Trophoblast cell (in vitro differentiated cells and primary cell): ENCODE measurements at regions not wholly inside any gene's neighbourhood (a gene's known extent, or its start where the extent isn't known, plus 50 kb on each side); places are given as distances from the start of the nearest gene placed in this dataset.

ENCODE experiments used
- DNase-seq, 2 donors: peaks; one replicate each; pipeline ENCODE4 v3.0.0-alpha.2; 2016
- H2AFZ ChIP-seq: 2 replicates; pipeline ENCODE4 v1.6.1; 2013; ENCODE audit warnings: low read length, moderate library complexity, mild to moderate bottlenecking; ENCODE audit not compliant: insufficient read depth, poor library complexity
- H2AK5ac ChIP-seq: 2 replicates; pipeline ENCODE4 v1.6.1; 2013; ENCODE audit warnings: mild to moderate bottlenecking, low read length
- H2BK120ac ChIP-seq: 2 replicates; pipeline ENCODE4 v1.6.1; 2013; ENCODE audit warnings: low read length, mild to moderate bottlenecking, moderate library complexity; ENCODE audit not compliant: insufficient read depth, poor library complexity
- H2BK12ac ChIP-seq: 2 replicates; pipeline ENCODE4 v1.6.1; 2013; ENCODE audit warnings: mild to moderate bottlenecking, low read length, moderate library complexity
- H2BK5ac ChIP-seq: 2 replicates; pipeline ENCODE4 v1.6.1; 2013; ENCODE audit warnings: low read length, low read depth, moderate library complexity, mild to moderate bottlenecking; ENCODE audit not compliant: poor library complexity
- H3K14ac ChIP-seq: 2 replicates; pipeline ENCODE4 v1.6.1; 2013; ENCODE audit warnings: mild to moderate bottlenecking, low read length
- H3K18ac ChIP-seq: 2 replicates; pipeline ENCODE4 v1.6.1; 2013; ENCODE audit warnings: mild to moderate bottlenecking, low read length
- H3K23ac ChIP-seq: 2 replicates; pipeline ENCODE4 v1.6.1; 2013; ENCODE audit warnings: low read length
- H3K27ac ChIP-seq: 2 replicates; pipeline ENCODE4 v1.5.1; 2013; ENCODE audit warnings: low read depth, mild to moderate bottlenecking, inconsistent platforms, low read length, moderate library complexity
- H3K27me3 ChIP-seq: 2 replicates; pipeline ENCODE4 v1.6.1; 2013; ENCODE audit warnings: inconsistent platforms, mild to moderate bottlenecking, low read length, moderate library complexity; ENCODE audit not compliant: insufficient read depth
- H3K36me3 ChIP-seq, 2 experiments: 1 replicate in 1 of 2; 2 replicates in 1 of 2; pipeline ENCODE4 v1.6.1; 2013; ENCODE audit warnings: low read length in 2 of 2, mild to moderate bottlenecking in 2 of 2, moderate library complexity in 1 of 2; ENCODE audit not compliant: insufficient read depth in 2 of 2, control insufficient read depth in 1 of 2
- H3K4ac ChIP-seq: 2 replicates; pipeline ENCODE4 v1.6.1; 2013; ENCODE audit warnings: low read depth, mild to moderate bottlenecking, low read length, moderate library complexity
- H3K4me1 ChIP-seq, 2 experiments: 1 replicate in 1 of 2; 2 replicates in 1 of 2; pipeline ENCODE4 v1.6.1; 2013; ENCODE audit warnings: low read length in 2 of 2, mild to moderate bottlenecking in 2 of 2, moderate library complexity in 1 of 2; ENCODE audit not compliant: insufficient read depth in 2 of 2, control insufficient read depth in 1 of 2
- H3K4me2 ChIP-seq: 2 replicates; pipeline ENCODE4 v1.6.1; 2013; ENCODE audit warnings: inconsistent platforms, mild to moderate bottlenecking, low read length, moderate library complexity
- H3K4me3 ChIP-seq: 2 replicates; pipeline ENCODE4 v1.5.1; 2013; ENCODE audit warnings: mild to moderate bottlenecking, low read depth, low read length, inconsistent platforms
- H3K79me1 ChIP-seq: one replicate; pipeline ENCODE4 v1.6.1; 2013; ENCODE audit warnings: low read length
- H3K79me2 ChIP-seq: 2 replicates; pipeline ENCODE4 v1.6.1; 2013; ENCODE audit warnings: low read length, mild to moderate bottlenecking; ENCODE audit not compliant: control insufficient read depth, insufficient read depth, poor library complexity
- H3K9ac ChIP-seq: 2 replicates; pipeline ENCODE4 v1.6.1; 2013; ENCODE audit warnings: mild to moderate bottlenecking, low read length
- H3K9me3 ChIP-seq: 2 replicates; pipeline ENCODE4 v1.6.1; 2013; ENCODE audit warnings: low read depth, mild to moderate bottlenecking, control low read depth, inconsistent platforms, low read length; ENCODE audit not compliant: insufficient read depth
- H4K12ac ChIP-seq: 2 replicates; pipeline ENCODE4 v1.6.1; 2013; ENCODE audit warnings: low read depth, mild to moderate bottlenecking, low read length, moderate library complexity
- H4K8ac ChIP-seq: 2 replicates; pipeline ENCODE4 v1.6.1; 2013; ENCODE audit warnings: low read depth, mild to moderate bottlenecking, low read length, moderate library complexity
- H4K91ac ChIP-seq: one replicate; pipeline ENCODE4 v1.6.1; 2013; ENCODE audit warnings: low read depth, mild to moderate bottlenecking, low read length, moderate library complexity
- WGBS: extraction: QIAGEN DNeasy Blood & Tissue Kit; methylation state at CpG from one replicate; pipeline ENCODE4 v1.1.7; 2013; ENCODE audit warnings: missing lambda C conversion rate; ENCODE audit not compliant: insufficient read length, insufficient coverage; ENCODE audit errors: extremely low coverage; 5-methylcytosine and 5-hydroxymethylcytosine counted together

GRCh38 chr9:102842423-102842822 is 152.7 kb upstream of the CYLC2 start:
- no peak overlapping the region for H2BK5ac ChIP-seq
- H3K79me1 ChIP-seq = no peaks in the 10 kb centered on the region
- H2AFZ ChIP-seq = no peak overlapping the region
- H3K9me3 ChIP-seq = no peaks in the 10 kb centered on the region
- H3K4ac ChIP-seq = no peak overlapping the region
- H3K23ac ChIP-seq = no peak overlapping the region
- DNase-seq = no peak
- WGBS = no CpG with 5 or more reads among the region's 2 CpGs
- no peaks in the 10 kb centered on the region for H3K4me1 ChIP-seq
- H3K9ac ChIP-seq = no peak overlapping the region
- no peaks in the 10 kb centered on the region for H3K27me3 ChIP-seq
- H2BK12ac ChIP-seq = no peak overlapping the region
- no peaks in the 10 kb centered on the region for H3K79me2 ChIP-seq
- no peak overlapping the region for H4K8ac ChIP-seq
- H2BK120ac ChIP-seq = no peak overlapping the region
- H3K4me2 ChIP-seq = no peak overlapping the region
- H3K36me3 ChIP-seq = no peaks in the 10 kb centered on the region
- H3K14ac ChIP-seq = no peak overlapping the region
- no peak overlapping the region for H4K12ac ChIP-seq
- H4K91ac ChIP-seq = no peak overlapping the region
- no peak overlapping the region for H3K27ac ChIP-seq
- no peak overlapping the region for H3K4me3 ChIP-seq
- H2AK5ac ChIP-seq = no peak overlapping the region
- H3K18ac ChIP-seq = no peak overlapping the region

GRCh38 chr9:102841376-102841775 is 153.8 kb upstream of the CYLC2 start:
- H3K4ac ChIP-seq = no peak overlapping the region
- no peak overlapping the region for H2AK5ac ChIP-seq
- no peak overlapping the region for H3K18ac ChIP-seq
- no peak overlapping the region for H3K4me3 ChIP-seq
- no peak overlapping the region for H2BK120ac ChIP-seq
- no peaks in the 10 kb centered on the region for H3K4me1 ChIP-seq
- H3K79me2 ChIP-seq = no peaks in the 10 kb centered on the region
- no peak overlapping the region for H3K14ac ChIP-seq
- H3K9me3 ChIP-seq = no peaks in the 10 kb centered on the region
- H4K8ac ChIP-seq = no peak overlapping the region
- no CpG with 5 or more reads among the region's 2 CpGs for WGBS
- H3K27ac ChIP-seq = no peak overlapping the region
- no peak overlapping the region for H3K23ac ChIP-seq
- H2AFZ ChIP-seq = no peak overlapping the region
- H3K36me3 ChIP-seq = no peaks in the 10 kb centered on the region
- H2BK5ac ChIP-seq = no peak overlapping the region
- no peaks in the 10 kb centered on the region for H3K79me1 ChIP-seq
- H2BK12ac ChIP-seq = no peak overlapping the region
- no peak overlapping the region for H3K4me2 ChIP-seq
- H4K12ac ChIP-seq = no peak overlapping the region
- H3K27me3 ChIP-seq = no peaks in the 10 kb centered on the region
- DNase-seq = no peak
- H3K9ac ChIP-seq = no peak overlapping the region
- no peak overlapping the region for H4K91ac ChIP-seq

GRCh38 chr9:102840335-102840734 is 154.8 kb upstream of the CYLC2 start:
- Histone ChIP-seq H3K79me2 (no peaks in the 10 kb centered on the region), H3K4me1 (no peaks in the 10 kb centered on the region), H4K91ac (no peak overlapping the region), H3K36me3 (no peaks in the 10 kb centered on the region), H2AFZ (no peak overlapping the region), H3K23ac (no peak overlapping the region), H4K12ac (no peak overlapping the region), H3K9ac (no peak overlapping the region), H3K27ac (no peak overlapping the region), H3K14ac (no peak overlapping the region), H3K4me3 (no peak overlapping the region), H3K9me3 (no peaks in the 10 kb centered on the region), H3K4me2 (no peak overlapping the region), H2AK5ac (no peak overlapping the region), H3K27me3 (no peaks in the 10 kb centered on the region), H2BK5ac (no peak overlapping the region), H3K79me1 (no peaks in the 10 kb centered on the region), H2BK12ac (no peak overlapping the region), H3K18ac (no peak overlapping the region), H3K4ac (no peak overlapping the region), H4K8ac (no peak overlapping the region), H2BK120ac (no peak overlapping the region)
- no peak for DNase-seq
- no CpG with 5 or more reads among the region's 3 CpGs for WGBS

- Histone ChIP-seq H2BK5ac (no peak overlapping the region), H2BK12ac (no peak overlapping the region), H3K18ac (no peak overlapping the region), H3K23ac (no peak overlapping the region), H3K9ac (no peak overlapping the region), H3K27ac (no peak overlapping the region), H3K79me1 (no peaks in the 10 kb centered on the region), H2BK120ac (no peak overlapping the region), H4K91ac (no peak overlapping the region), H3K4me2 (no peak overlapping the region), H3K27me3 (no peaks in the 10 kb centered on the region), H3K9me3 (no peaks in the 10 kb centered on the region), H3K4me1 (no peaks in the 10 kb centered on the region), H4K8ac (no peak overlapping the region), H4K12ac (no peak overlapping the region), H2AFZ (no peak overlapping the region), H3K4ac (no peak overlapping the region), H3K14ac (no peak overlapping the region), H2AK5ac (no peak overlapping the region), H3K4me3 (no peak overlapping the region), H3K36me3 (no peaks in the 10 kb centered on the region), H3K79me2 (no peaks in the 10 kb centered on the region)
- no CpG with 5 or more reads among the region's 3 CpGs for WGBS
- DNase-seq = no peak
Observed at GRCh38 chr9:102832814-102833213, 162.3 kb upstream of the CYLC2 start.
